GM18519 (cell line): ENCODE measurements at regions not wholly inside any gene's neighbourhood (a gene's known extent, or its start where the extent isn't known, plus 50 kb on each side); places are given as distances from the start of the nearest gene placed in this dataset.

Experiments used
- ATAC-seq: cut with Tn5 transposase; IDR thresholded peaks from one replicate; pipeline ENCODE4 v1.9.1; 2021; ENCODE audit warnings: mild to moderate bottlenecking, moderate library complexity; ENCODE audit not compliant: unreplicated experiment, low FRiP score

DNA sequence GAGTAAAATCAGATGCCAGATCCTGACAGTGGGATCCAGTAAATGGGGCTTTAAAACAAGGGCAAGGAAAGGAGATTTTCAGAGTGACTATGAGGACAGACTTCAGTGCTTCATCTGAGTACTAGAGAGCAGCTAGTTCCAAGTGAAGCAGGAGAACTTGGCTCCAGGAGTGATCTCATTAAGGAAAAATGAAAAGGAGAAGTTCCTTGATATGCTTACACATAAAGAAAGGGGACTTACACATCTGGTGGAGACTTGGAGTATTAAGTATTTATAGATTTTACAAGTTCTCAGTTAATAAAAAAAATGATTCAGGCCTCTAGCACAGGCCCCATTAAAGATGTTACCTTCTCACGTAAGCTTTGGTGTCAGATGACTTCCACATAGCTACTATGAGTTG is 105.8 kb downstream of the ICOS start:
- ATAC-seq, result no peak

DNA sequence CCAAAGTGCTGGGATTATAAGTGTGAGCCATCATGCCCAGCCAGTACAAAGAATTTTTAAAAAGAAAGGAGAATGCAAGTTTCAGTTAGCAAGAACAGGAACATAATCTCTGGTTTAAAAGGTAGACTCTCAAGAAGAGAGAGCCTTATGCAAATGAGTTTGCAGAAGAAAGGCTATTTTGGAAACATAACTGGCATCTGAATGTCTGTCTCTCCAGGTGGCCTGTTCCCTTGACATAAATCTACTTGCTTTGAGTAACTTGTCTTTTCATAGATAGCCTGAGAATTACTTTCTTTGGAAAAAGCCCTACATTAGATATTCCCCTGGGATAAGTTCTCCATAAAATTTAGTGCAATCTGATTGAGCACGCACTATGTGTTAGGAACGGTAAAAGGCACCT is 109.6 kb downstream of the ICOS start:
- ATAC-seq, result peak; percentile 70

DNA sequence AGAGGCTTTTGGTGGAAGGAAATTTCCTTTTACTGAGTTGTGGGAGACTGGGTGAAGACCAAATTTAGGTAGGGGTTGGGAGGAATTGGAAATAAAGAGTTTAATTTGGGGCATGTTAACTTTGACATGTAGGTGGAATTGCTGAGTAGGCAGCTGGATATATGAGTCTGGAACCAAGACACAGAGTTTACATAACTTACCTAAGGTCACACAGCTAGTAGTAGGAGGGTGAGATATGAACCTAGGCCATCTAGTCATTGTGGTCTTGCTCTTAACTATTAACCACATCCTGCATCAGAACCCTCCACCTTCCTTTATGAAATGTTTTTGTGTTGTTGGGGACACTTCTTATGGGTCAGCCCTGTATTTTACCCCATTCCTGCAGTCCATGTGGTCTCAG is 113.1 kb downstream of the ICOS start:
- peak; percentile 77 for ATAC-seq

DNA sequence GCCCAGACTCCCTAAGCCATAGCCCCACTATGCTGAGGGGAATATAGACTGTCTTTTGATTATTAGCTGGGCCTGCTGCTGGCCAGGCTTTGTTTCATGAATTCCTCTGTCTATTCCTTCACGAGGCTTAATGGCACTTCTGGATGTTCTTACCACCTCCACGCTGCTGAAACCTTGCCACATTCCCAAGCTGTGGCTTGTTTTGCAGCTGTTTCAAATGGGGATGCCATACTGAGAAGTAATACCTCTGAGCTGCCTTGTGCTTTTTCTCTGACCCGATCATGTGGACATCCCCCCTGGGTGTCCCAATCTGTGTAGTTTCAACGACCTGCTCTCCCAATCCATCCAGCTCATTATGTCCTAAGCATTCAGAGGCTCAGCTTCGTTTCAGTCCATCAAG is 114.1 kb downstream of the ICOS start:
- no peak for ATAC-seq

DNA sequence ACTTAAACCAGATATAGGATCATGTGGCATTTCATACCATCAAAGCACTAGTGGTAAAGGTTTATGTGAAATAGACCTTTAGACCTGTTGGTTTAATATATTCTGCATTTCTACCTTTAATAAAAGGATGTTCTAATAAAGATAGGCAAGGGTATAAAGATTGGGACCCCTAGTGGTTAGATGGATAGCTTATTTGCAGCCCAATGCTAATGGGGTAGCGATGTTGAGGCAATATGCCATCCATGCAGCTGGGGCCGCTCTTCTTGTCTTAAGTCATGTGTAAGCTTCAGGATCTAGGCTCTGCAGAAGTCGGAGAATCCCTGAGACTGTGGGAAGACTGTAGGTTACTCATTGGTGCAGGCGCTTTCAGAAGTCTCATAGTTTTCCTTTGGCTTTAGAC is 114.9 kb downstream of the ICOS start:
- no peak for ATAC-seq

DNA sequence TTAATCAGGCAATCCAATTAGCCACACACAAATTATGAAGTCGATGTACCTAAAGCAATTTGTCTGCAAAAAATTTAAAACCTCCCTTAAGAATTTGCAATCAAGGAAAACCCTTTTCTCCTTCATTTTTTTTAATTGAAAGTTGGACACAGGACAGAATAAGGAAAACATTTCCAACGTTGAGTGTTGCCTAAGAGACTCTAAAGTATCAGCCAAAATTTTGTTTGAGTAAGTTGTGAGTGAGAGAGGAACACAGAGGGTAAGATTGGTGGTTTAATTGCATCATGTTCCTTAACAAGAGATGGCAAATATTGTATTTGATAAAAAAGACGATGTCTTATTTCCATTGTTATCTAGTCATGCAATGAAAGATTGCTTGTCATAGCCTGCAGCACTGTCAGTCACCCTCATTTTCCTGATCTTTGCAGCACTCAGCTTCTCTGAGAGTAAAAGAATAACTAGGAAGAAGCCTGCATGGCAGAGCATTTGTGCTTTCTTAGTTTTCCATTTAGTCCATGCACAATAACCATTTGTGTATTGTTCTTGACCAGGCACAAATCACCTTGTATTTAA is 115.5 kb downstream of the ICOS start:
- ATAC-seq, result no peak

DNA sequence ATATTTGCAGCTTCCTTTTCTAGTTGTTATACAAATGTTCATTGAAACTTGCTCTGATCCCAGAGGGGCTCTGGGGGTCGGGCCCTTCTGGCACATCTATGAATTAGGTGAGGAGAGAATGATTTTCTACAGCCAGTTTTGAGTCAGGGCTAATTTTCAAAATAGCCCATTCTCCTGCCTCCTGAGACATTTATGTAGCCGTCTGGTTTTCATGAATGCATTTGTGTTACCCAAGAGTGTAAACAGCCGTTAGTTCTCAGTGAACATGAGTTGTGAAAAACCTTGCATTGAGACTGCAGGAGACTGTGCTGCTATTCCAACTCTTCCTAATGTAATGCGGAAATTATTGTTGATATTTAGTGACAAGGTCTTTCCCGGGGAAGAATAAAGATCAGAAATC is 122.5 kb downstream of the ICOS start:
- no peak for ATAC-seq

DNA sequence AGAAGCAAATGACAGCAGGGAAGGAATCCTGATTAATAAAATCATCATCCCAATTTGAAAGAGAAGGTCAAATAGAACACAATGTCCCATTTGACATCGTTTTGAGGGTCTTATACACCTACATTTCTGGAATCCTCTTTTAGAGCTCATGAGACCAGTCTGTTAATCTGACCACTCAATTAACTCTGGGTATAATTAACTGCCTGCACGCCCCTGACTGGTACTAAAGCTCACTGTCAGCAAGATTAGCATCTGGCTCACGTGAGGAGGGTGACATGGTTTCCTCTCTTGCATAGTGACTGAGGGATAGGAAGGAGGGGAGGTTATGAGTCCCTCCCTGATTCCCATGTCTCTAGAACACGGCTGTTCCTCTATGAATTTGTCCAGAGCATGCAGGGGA is 124.3 kb downstream of the ICOS start:
- no peak for ATAC-seq

DNA sequence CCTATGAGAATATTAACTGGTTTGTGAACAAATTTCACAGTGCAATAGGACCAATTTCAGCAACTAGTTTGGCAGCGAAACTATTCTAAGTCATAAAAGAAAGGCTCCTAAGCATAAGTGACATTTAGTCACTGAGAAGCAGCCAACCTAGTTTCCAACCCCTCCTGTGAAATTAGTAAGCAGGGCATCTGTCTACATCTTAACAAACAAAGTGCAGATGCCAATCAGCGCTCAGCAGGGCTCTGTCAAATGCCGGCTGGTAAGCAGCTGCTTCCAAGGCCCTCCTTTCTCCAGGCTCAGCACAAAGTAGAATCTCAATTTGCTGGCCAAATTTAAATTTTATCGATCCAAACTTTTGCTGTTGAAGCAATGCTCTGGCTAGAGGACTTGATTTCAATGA is 124.7 kb downstream of the ICOS start:
- no peak for ATAC-seq

DNA sequence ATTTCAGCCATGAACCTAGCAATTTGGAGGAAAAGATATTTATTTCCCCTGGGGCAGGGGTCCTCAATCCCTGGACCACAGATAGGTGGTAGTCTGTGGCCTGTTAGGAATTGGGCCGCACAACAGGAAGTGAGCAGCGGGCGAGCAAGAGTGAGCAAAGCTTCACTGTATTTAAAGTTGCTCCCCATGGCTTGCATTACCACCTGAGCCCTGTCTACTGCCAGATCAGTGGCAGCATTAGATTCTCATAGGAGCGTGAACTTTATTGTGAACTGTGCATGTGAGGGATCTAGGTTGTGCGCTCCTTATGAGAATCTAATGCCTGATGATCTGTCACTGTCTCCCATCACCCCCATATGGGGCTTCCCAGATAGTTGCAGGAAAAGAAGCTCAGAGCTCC is 127.6 kb downstream of the ICOS start:
- ATAC-seq, result no peak

DNA sequence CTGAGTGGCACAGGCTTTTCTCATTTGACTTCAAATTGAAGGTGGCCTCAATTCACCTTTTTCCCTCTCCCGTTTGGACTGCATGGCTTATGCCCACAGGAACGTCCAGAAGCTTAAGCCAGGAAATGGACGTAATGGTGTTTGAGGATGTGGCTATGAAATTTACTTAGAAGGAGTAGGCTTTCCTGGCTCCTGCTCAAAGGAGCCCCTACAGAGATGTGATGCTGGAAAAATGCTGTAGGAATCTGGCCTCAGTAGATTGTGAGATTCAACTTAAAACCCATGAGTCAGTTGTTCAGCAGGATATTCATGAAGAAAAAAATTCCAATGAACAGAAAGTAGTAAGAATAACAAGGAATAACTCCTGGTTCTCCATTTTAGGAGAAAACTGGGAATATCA is 129.0 kb downstream of the ICOS start:
- ATAC-seq, result no peak

DNA sequence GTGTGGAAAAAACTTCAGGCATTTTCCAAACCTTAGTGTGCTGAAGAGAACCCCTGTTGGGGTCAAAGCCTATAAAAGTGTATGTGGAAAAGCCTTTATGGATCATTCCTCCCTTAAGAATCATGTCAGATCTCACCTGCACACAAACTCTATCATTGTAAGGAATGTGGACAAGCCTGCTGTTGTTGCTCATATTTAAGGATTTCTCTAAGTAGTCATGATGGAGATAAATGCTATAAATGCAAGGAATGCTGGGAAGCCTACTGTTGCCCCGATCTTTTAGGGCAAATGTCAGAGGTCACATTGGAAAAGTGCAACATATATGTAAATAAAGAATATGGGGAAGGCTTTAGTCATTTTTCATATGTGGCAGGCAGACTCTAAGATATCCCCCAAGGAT is 129.5 kb downstream of the ICOS start:
- no peak for ATAC-seq

DNA sequence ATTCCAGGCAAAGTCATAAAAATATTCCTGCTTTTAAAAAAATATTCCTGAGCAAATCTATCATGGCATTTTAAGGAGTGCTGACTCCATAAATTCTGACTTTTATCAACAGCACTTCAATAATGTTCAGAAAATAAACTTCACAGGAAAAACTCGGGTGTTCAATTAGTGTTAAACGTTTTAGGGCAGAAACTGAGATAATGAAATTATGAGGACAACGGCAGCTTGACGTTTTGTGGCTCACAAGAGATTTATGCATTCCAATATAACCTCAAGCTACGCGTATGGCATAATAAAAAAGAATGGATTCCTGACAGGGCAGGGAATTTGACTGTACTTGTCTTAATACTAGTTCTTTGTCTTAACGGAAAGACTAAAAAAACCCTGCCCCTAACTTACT is 133.2 kb downstream of the ICOS start:
- no peak for ATAC-seq

DNA sequence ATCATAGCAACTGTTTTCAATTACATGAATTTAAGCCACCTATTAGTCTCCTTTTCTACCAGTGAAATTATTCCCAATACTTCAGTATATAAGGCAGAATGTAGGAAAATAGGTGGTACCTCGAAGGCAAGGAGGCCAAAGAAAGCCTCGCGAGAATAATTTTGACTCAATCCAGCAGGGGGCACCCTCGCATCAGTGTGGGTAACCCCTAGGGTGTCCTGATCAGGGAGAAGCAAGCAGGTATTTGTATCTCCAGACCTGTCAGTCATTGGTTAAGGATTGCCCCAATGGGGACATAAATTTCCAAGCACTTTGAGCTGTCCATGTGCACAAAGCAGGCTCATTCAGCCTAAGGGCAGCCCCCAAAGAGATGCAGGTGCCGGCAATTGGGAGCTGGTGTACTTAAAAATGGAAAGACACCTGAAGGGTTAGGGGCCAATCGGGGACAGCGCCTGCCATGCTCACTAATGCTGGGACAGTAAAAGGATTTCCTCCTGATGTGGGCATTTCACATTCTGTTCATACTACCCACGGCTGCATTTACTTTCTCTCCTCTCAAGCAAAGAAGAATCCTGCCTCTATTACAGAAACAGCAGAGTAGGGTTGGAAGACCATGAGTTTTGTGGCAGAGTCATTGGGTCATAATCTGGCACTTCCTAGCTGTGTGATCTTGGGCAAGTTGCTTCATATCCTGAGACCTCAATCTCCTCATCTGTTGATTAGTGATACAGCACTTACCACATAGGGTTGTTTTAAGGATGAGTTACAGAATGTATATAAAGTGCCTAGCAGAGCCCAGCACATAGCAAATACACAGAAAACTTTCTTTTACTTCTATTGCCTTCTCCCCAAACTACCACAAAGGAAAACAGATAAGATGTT is 136.1 kb downstream of the ICOS start:
- ATAC-seq, result no peak

DNA sequence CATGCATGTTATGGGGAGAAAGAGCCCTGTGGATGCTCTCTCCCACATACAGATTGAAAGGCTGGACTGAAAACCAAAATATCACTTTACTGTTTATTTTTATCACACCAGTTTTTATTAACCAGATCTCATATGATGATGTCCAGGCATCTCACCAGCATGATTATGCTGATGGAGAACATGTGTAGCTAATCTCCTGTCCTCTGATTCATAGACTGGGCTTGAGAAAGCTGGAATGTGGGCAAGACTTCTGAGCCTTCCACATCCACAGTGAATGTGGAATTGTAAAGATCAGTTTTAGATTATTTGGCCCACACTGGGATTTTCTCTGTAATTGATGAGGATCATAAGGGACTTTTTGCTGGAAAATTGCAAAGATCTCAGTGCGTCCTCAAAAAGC is 137.9 kb downstream of the ICOS start:
- ATAC-seq, result no peak

DNA sequence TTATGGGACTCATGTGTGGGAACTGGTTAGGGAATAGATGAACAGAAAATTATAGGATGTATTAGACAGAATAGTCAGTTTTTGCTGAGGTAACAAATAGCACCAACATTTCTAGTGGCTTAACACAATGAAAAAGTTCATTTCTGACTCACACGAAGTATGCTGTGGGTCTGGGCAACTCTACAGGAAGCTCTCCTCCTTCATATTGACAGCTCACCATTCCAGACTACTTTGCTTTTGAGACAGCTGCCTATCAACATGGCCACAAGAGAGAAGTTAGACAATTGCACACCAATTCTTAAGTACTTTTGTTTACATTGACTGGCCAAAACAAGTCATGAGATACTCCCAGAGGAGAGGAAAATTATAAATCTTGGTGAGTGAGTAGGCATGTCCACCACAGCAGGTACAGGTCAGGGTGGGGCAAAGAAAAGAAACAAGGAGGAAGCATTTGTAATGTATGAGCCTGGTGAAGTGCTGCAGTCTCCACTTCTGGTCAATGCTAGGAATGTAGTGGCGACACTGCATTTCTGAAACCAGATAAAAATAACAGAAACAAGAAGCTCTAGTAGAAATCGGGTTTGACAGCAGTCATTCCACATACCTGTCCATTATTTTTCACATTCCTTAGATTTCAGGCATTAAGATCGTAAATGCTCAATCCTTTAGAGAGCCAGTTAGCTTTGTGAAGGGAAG is 141.6 kb downstream of the ICOS start:
- no peak for ATAC-seq

DNA sequence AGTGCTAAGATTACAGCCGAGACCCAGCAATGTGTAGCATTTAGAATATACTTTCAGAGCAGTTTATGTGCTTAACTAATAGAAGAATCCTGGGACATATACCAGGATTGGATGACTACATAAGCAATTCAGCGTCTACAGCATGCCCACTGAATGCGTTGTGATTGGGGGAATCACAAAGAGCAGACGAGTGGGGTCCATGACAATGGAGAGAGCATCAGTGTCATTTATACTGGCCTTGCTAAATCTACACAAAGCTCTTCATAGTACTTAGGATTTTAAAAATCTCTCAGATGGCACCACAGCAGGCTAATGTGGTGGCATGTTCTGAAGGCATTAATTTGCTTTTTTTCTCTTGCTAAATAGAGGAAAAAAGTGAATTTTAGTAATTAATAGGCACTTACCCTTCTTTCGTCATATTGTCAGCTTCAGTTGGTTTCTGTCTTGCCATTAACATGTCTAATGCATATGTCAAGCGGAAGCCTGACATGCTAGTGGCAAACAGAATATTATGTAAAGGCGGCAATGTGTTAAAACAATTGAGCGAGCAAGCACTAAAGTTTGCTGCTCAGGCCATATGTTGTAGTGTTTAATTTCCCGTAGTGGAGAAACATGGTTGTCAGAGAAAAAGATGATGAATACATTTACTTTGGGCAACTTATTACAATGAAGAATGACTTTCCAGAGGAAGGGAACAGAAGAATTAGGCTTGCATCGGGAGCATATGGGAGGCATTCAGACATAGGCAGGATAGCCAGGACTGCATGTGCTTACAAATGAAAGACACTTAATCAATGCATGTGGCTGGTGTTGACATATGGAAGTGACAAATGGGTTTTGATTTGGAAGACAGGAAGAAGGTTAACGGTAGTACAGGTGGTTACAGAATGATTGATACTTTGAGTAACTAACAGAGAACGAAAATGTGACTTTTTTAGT is 145.2 kb downstream of the ICOS start:
- no peak for ATAC-seq

DNA sequence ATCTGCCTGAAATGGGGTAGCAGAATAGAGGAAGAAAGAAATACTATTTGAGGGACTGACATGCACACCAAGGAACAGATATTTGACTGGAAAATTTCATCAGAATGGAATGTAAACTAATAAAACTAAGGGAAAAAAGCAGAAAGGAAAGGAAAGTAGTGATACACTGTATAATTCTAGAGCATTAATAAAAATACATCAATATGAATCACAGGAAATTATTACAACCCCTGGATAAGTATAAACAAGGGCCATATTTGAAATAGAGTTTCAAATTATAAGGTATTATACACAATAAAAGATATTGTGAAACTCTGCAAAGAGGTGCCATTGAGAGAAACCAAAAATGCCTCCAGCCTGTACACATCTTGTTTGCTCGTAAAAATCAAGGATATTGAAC is 149.6 kb downstream of the ICOS start:
- ATAC-seq, result no peak

DNA sequence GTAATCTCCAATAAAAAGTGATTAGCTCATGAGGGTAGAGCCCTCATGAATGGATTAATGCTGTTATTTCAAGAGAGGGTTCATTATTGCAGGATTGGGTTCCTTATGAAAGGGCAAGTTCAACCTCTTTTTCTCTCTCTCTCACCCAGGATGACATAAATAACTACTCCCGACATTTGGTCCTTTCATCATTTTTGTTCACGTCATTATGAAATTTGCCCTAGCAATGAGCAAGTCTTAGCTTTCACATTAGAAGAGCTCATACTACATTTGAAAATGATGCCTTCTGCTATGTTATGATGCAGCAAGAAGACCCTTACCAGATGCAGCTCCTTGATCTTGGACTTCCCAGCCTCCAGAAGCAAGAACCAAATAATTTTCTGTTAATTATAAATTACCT is 152.5 kb downstream of the ICOS start:
- no peak for ATAC-seq

DNA sequence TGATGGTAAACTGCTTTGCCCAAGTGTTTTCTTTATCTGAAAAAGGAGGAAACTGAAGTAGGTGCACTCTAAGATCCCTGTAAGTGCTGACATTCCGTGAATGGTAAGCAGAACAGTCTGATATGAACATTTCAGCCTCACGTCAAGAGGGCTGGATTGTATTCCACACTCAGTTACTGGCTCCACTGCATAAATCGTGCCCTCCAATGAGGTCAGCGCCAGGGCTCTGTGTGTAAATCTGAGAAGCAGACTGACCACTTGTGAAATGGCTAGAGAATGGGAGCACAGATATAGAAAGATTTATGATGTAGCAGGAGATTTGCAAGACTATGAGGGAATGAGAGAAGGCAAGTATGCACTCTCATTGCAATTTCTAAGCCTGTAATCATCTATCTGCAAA is 153.0 kb downstream of the ICOS start:
- no peak for ATAC-seq

DNA sequence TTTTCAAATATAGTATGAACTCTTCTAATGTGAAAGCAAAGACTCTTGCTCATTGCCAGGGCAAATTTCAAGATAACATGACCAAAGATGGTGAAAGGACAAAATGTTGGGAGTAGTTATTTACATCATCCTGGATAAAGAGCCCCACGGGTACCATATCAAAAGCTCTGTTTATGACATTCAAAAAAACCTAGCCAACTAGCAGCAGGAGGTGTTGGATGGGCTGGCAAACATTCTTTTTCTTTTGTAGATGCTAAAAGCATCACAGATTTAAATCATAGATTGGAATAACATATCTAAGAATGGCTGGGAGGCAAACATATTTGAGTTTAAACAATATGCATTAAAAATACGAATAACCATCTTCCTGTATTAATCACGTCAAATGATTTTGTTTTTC is 153.5 kb downstream of the ICOS start:
- ATAC-seq, result no peak
